ENCODE measurements at regions not wholly inside any gene's neighbourhood (a gene's known extent, or its start where the extent isn't known, plus 50 kb on each side); places are given as distances from the start of the nearest gene placed in this dataset.
"Not testable (repeated sequence)": the region's sequence is repeated elsewhere in the genome, so short reads cannot be mapped to it uniquely, and the experiment has no call there.

- no peak for DNase-seq
These were observed 285.6 kb upstream of the RPS23 start for GRCh38 chr5:82563745-82564144.

GRCh38 chr5:82562696-82563240 lies 284.6 kb upstream of the RPS23 start:
- no peak for DNase-seq

GRCh38 chr5:82561797-82562196 lies 283.6 kb upstream of the RPS23 start:
- no peak for DNase-seq

- no peak for DNase-seq
These were observed 282.8 kb upstream of the RPS23 start for GRCh38 chr5:82560969-82561368.

GRCh38 chr5:82560561-82560960 lies 282.4 kb upstream of the RPS23 start:
- DNase-seq: no peak

GRCh38 chr5:82551840-82552385 lies 273.8 kb upstream of the RPS23 start:
- DNase-seq: no peak

GRCh38 chr5:82551192-82551591 lies 273.0 kb upstream of the RPS23 start:
- no peak for DNase-seq

GRCh38 chr5:82549263-82549662 lies 271.1 kb upstream of the RPS23 start:
- DNase-seq: no peak

GRCh38 chr5:82544004-82544403 lies 265.9 kb upstream of the RPS23 start:
- no peak for DNase-seq

GRCh38 chr5:82540301-82540700 lies 262.1 kb upstream of the RPS23 start:
- no peak for DNase-seq

GRCh38 chr5:82538339-82539034 lies 260.3 kb upstream of the RPS23 start:
- DNase-seq: no peak

GRCh38 chr5:82537687-82538306 lies 259.6 kb upstream of the RPS23 start:
- DNase-seq: no peak

GRCh38 chr5:82534986-82535385 lies 256.8 kb upstream of the RPS23 start:
- DNase-seq: no peak

- DNase-seq: not testable (repeated sequence)
These were observed 253.9 kb upstream of the RPS23 start for GRCh38 chr5:82532075-82532474.

- DNase-seq: no peak
These were observed 248.4 kb upstream of the RPS23 start for GRCh38 chr5:82526540-82526939.

GRCh38 chr5:82525626-82526025 lies 247.5 kb upstream of the RPS23 start:
- no peak for DNase-seq

GRCh38 chr5:82523633-82524032 lies 245.5 kb upstream of the RPS23 start:
- no peak for DNase-seq

- DNase-seq: no peak
These were observed 244.7 kb upstream of the RPS23 start for GRCh38 chr5:82522897-82523296.

- DNase-seq: no peak
These were observed 243.4 kb upstream of the RPS23 start for GRCh38 chr5:82521431-82522051.

GRCh38 chr5:82519558-82519957 lies 241.4 kb upstream of the RPS23 start:
- DNase-seq: no peak

GRCh38 chr5:82517544-82518075 lies 239.5 kb upstream of the RPS23 start:
- DNase-seq: no peak

- no peak for DNase-seq
These were observed 235.6 kb upstream of the RPS23 start for GRCh38 chr5:82513738-82514137.
